A549 (cell line): ENCODE measurements at regions not wholly inside any gene's neighbourhood (a gene's known extent, or its start where the extent isn't known, plus 50 kb on each side); places are given as distances from the start of the nearest gene placed in this dataset.

Experiments
- JUNB ChIP-seq: fragments of >200 bp; sonication (Bioruptor Twin); formaldehyde crosslinking; IDR thresholded peaks from 2 replicates; pipeline ENCODE4 v1.6.1; 2016
- PHF8 ChIP-seq: fragments of 200-600 bp; sonication (generic); IDR thresholded peaks from 2 replicates; pipeline ENCODE4 v1.6.1; 2016; ENCODE audit warnings: low read depth, mild to moderate bottlenecking, antibody characterized with exemption, moderate library complexity, borderline replicate concordance
- POLR2A ChIP-seq: IDR thresholded peaks from 2 replicates; pipeline ENCODE4 v1.6.1; 2012; ENCODE audit warnings: mild to moderate bottlenecking, low read length
- RCOR1 ChIP-seq: fragments of 150-350 bp; IDR thresholded peaks from 2 replicates; pipeline ENCODE4 v1.6.1; 2014; ENCODE audit warnings: antibody characterized with exemption, low read length, low read depth
- TF ChIP-seq, protein P1 (sequence below): IDR thresholded peaks from 2 replicates; pipeline ENCODE4 v1.6.1; 2012
- TF ChIP-seq, protein P2 (sequence below): fragments of >200 bp; sonication (Bioruptor Twin); formaldehyde crosslinking; IDR thresholded peaks from 3 replicates; pipeline ENCODE4 v1.5.1; 2016

DNA sequence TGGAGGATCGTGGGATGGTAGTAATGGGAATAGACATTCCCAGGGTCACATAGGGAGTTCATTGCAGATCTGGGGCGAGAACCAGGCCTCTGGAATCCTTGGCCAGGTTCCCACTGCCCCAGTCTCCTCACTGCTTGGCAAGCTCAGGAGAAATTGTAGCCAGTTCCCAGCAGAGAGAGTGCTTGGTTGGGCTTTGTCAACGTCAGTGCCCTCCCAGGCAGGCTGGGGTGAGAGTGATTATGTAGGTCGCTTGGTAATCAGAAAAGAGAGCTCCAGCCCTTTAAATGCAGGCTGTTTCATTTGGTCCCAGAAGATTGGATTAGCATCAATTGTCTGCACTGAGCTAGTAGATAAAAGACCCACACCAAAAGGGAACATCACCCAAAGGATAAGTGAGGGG is 51.8 kb upstream of the GALNT10 start:
- TF ChIP-seq POLR2A, result no peak
- TF ChIP-seq, protein P1, sequence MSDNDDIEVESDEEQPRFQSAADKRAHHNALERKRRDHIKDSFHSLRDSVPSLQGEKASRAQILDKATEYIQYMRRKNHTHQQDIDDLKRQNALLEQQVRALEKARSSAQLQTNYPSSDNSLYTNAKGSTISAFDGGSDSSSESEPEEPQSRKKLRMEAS, result no peak
- TF ChIP-seq JUNB, result no peak
- TF ChIP-seq, protein P2, sequence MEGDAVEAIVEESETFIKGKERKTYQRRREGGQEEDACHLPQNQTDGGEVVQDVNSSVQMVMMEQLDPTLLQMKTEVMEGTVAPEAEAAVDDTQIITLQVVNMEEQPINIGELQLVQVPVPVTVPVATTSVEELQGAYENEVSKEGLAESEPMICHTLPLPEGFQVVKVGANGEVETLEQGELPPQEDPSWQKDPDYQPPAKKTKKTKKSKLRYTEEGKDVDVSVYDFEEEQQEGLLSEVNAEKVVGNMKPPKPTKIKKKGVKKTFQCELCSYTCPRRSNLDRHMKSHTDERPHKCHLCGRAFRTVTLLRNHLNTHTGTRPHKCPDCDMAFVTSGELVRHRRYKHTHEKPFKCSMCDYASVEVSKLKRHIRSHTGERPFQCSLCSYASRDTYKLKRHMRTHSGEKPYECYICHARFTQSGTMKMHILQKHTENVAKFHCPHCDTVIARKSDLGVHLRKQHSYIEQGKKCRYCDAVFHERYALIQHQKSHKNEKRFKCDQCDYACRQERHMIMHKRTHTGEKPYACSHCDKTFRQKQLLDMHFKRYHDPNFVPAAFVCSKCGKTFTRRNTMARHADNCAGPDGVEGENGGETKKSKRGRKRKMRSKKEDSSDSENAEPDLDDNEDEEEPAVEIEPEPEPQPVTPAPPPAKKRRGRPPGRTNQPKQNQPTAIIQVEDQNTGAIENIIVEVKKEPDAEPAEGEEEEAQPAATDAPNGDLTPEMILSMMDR, result no peak
- TF ChIP-seq PHF8, result no peak
- TF ChIP-seq RCOR1, result no peak
